HG03520 (cell line): ENCODE measurements at regions not wholly inside any gene's neighbourhood (a gene's known extent, or its start where the extent isn't known, plus 50 kb on each side); places are given as distances from the start of the nearest gene placed in this dataset.
"Not testable (repeated sequence)": the region's sequence is repeated elsewhere in the genome, so short reads cannot be mapped to it uniquely, and the experiment has no call there.

Source experiments
- ATAC-seq: cut with Tn5 transposase; IDR thresholded peaks from one replicate; pipeline ENCODE4 v1.9.1; 2021; ENCODE audit warnings: mild to moderate bottlenecking, moderate library complexity; ENCODE audit not compliant: unreplicated experiment

DNA sequence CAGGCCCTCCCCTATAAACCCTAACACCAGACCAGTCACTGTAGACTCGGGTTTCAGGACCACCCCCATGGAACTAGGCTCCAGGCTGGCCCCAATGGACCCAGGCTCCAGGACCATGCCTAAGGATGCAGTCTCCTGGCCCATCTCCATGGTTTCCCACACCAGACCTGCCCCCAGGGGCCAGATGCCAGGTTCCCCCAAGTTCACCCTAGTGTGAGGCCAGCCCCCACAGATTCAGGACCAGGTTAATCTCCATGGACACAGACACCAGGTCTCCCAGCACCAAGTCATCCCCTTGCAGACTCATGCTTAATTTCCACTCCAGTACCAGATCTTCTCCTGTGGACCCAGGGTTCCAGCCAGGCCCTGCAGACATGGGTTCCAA is 103.8 kb upstream of the LANCL2 start:
- ATAC-seq: no peak

DNA sequence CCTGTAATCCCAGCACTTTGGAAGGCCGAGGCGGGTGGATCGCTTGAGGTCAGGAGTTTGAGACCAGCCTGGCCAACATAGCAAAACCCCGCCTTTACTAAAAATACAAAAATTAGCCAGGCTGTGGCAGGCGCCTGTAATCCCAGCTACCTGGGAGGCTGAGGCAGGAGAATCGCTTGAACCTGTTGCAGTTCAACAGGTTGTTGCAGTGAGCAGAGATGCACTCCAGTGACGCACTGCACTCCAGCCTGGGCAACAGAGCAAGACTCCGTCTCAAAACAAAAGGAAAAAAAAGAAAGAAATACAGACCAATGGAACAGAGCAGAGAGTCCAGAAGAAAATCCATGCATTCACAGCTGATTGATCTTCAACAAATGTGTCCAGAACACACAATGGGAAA is 99.8 kb upstream of the LANCL2 start:
- not testable (repeated sequence) for ATAC-seq

DNA sequence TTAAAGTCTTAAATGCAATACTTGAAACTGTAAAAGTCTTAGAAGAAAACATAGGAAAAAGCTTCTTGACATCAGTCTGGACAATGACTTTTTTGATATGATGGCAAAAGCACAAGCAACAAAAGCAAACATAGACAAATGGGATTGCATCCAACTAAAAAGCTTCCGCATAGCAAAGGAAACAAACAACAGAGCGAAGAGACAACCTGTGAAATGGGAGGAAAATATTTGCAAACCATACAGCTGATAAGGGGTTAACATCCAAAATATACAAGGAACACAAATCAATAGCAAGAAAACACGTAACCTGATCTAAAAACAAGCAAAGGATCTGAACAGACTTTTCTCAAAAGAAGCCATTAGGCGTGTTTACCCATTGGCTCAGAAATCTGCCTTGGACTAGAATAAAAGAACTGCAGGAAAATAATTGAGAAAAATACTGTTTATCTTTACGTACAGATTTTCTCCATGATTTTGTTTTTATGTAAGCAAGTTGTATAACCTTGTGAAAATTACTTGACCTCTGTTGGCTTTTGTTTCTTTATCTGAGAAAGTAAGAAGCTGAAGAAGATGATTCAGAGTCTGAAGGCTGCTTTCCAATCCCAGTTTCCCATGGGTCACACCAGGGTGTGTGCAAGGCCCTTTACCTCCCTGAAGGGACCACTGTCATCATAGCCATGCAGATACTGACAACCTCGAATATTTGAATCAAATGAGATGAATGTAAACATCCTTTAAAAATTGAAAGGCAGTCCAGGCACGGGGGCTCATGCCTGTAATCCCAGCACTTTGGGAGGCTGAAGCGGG is 99.1 kb upstream of the LANCL2 start:
- ATAC-seq: no peak

DNA sequence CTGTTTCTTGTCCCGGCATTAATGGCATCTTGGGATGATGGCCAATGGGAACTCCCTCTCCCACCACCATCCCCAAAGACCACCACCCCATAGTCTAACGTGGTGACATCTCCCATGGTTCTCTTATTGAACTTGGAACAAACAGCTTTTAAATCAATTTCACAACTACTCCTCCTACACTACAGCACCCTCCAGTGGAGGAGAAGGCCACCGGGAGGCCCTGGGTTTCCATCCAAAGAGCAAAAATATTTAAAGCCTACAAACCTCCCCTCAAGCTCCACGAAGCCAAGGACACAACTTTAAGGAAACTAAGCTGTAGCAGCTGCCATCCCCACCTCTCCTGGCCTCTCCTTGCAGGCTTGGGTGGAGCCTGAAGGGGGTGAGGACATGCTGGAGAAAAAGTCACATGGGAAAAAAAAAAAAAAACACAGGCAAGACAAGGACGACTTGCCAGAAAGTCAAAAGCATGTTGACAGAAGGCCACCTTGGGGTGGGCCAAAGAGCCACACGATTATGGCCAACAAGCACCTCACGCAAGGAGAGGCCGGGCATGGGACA is 94.0 kb upstream of the LANCL2 start:
- no peak for ATAC-seq

DNA sequence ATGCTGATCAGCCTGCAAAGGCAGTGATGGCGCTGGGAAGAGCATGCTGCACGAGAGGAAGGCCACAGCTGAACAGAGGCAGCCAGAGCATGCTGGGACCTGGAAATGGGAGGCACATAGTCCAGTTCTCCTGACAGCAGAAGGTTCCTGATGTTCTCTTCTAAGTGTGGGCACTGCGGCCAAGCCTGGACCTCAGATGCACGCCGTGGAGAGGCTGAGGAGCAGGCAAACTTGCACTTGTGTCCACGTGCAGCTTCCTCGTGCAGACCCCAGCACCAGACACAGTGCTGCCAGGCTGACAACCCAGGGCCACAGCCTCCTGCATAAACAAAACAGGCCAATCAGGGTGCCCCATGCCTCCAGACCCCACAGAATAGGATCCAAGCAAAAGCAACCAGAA is 93.5 kb upstream of the LANCL2 start:
- ATAC-seq: no peak

DNA sequence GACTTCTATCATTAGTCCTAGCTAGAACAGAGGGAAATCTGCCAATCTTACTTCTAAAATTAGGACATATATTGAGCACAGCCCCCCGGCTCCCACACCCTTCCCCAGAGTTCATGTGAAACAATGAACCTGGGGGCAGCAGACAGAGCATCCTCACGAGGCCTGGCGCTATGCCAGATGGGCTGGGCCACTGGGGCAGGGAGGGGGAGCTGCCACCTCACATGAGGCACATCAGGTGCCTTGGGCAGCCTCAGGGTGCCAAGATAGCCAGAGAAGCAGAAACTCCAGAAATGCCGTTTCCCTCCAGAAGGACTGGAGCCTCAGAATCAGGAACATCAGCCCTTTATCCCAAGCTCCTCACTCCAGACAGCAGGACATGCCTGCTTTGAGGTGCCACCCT is 92.8 kb upstream of the LANCL2 start:
- ATAC-seq: no peak

DNA sequence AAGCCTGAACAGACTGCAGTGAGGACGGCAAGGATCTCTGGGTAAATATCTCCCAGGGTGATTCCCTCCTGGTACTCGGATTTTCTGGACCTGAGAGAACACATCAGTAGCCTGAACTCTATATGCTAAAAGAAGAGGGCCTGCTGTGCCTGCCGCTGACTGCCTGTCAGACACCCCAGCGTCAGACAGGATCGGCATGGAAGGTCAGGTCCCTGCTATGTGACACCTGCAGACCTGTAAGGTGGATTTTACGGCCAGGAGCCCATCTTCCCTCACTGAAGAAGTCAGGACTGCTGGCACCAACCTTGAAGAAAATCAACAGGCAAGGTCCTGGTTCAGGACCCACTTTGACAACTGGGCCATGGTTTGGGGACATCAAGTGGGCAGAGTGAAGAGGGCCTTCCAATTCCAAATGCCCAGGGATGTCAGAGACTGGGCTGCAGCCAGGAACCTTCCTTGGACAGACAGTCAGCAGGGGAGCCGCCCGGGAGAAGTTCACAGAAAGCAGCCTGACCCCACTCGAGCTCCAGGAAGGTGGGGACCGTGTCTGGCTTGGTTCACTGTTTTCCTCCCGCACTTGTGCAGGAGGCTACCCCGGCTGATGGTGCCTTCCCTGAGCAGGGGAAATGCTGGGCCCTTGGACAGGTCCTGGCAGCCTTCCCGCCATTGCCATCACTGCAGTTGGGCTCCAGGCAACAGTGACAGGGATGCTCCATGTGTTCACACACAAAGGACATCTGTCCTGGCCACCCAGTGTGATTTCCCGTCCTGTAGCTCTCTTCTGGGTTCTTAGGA is 91.8 kb upstream of the LANCL2 start:
- no peak for ATAC-seq

DNA sequence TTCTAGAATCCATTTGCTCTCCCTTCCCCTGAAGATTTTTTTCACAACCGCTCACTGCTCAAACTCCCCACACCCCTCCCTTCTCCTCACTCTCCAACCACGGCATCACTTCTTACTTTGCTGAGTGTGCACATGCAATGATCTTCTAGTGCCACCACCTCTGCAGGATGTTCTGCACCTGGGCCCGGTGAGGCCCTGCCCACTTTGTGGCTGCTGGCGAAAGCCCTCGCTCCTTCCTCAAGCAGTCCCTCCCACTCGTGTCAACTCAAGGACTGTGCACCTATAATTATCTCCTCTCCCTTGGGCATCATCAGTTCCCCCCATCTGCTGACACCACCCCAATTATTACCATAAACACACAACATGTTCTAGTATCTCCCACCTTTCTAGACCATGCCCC is 91.0 kb upstream of the LANCL2 start:
- ATAC-seq: no peak

DNA sequence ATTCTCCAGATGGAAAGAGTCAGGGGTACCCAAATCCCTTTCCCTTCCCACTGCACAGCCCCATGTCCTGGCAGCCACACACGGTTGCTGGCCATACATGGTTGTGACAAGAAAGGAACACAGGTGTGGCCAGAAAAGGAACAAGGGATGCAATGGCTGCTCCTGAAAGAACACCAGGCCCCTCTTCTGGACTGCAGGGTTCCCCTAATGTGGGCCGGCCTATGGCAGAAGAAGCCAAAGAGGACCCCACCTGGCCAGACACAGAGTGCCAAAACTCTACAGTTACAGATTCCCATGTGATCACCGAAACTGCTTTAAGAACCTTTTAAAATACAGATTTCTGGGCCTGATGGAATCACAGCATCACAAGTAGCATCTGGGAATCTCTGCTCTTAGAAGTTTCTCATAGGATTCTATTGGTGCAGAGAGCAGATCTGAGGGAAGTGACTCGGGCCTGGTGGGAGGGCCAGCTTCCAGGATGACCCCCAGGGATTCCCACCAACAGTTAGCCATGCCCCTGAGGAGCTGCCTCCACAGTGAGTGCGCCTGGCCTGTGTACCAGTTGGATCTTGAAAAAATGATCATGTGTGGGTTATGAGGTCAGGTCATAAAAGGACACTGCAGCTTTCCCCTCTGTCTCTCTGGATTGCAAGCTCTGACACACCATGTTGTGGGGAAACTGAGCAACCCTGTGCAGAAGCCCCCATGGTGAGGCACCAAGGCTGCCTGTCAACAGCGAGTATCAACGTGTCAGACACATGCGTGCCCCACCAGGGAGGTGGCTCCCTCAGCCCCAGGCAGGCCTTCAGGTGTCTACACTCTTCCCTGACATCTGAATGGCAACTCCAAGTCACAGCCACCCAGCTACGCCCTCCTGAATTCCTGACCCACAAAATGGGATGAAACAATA is 89.6 kb upstream of the LANCL2 start:
- ATAC-seq: no peak

DNA sequence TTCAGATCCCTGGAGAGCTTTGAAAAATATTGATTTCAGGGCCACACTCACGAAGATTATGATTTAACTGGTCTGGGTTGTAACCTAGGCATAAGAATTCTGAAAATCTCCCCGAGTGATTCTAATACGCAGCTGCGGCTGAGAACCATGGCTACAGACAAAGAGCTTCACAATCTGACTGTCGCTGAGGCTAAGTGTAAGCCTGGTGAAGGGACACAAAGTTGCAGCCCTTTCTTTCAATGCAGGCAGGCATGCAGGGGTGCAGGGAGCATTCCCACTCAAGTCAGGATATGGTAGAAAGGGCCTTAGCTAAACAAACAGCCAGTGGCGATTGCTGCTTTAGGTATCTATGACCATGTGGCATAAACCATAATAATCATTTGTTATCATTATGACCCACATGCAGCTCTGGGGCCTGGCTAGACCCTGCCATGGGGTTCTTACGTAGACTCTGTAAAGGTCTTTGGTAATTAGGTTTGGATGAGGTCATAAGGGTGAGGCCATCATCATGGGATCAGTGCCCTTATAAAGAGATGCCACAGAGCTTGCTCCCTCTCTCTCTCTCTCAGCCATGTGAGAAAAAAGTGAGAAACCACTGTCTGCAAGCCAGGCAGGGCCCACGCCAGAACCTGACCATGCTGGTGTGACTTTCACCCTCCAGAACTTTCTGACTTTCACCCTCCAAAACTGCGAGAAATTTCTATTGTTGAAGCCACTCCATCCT is 88.4 kb upstream of the LANCL2 start:
- no peak for ATAC-seq

DNA sequence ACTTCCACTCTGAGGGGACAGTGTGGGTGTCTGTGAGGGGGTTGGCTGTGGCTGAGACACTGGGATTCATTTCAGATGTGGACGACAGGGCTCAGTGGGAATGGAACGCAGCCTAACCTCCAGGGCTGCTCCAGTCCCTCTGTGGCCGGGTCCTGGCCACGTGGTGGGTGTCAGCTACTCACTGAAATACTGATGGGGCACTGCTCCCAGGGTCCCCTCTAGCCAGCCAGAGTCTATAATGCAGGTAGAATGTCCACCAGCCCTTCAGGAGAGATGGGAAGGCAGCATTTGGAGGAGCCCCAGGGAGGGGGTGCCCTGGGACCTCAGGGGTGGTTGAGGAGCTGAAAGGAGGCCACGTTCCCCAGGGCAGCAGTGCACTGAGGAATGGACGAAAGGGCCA is 87.2 kb upstream of the LANCL2 start:
- ATAC-seq: no peak

DNA sequence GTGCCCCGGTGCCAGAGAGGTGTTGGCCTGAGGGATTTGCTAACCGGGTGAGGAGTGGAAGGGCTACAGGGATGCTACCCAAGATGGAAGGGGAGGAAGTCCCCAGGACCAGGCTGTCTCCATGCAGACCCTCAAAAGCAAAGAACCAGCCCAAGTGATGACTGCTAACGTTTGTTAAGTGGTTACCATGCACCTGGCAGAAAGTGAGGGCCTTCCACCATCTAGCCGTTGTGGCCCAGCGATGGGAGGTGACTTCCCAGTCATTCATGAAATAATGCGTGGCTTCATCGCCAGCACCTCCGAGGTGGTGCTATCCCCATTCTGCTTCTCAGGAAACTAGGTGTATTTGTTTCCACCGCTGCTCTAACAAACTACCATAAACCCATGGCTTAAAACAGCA is 86.8 kb upstream of the LANCL2 start:
- ATAC-seq: no peak

DNA sequence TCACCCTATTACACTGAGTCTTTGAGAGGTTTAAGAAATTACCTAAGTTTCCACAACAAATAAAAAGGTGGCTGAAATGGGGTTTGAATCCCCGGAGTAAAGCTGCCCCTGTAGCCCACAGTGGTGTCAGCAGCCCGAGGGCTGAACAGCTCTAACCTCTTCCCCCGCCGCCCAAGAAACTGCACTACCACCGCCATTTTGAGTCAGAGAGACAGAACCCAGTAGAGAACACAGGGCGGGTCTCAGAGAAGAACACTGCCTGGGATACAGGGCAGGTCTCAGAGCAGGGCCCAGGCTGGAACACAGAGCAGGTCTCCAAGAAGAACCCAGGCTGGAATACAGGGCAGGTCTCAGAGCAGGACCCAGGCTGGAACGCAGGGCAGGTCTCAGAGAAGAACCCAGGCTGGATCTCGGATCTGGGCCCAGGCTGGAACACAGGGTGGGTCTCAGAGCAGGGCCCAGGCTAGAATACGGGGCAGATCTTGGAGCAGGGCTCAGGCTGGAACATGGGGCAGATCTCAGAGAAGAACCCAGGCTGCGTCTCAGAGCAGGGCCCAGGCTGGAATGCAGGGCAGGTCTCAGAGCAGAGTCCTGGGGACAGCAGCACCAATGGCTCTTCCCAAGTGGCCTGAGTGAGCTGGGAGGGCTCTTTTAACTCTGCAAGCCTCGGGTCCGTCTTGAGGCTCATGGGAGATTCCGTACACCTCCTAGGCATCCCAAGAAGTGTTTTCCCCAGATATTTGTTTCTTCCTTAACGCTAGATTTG is 85.9 kb upstream of the LANCL2 start:
- no peak for ATAC-seq

DNA sequence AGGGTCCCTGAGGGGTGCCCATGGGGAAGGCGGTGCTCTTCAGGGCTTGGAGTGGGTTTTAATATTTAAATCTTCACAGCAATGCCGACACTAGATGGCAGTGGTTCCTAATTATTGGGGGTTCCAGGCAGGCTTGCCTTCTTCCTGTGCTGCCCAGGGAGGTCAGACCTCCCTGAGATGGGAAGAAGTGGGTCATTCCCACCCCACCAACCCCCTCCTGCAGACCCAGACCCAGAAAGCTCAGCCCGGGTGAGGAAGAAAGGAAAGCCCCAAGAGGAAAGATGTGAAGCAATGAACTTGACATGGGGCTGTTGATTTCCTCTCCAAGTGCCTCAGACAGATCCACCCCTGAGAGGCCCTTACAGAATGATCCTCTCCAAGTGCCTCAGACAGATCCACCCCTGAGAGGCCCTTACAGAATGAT is 85.1 kb upstream of the LANCL2 start:
- peak; percentile 91 for ATAC-seq

DNA sequence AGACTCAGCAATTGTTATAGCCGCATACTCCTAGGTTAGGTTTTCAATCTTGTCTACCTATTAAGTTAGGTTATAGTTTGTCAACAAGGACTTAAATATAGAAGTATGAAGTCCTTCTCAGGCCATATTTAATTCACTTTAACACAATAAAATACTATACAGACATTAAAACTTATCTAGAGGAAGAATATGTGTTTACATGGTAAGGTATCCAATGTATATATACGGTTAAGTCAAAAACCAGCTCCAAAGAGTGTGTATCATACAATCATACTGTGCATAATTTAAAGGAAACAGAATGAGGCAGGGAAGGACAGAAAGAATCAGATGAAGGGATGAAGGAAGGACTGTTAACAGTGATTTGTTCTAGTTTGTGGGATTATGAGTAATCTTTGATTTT is 79.5 kb upstream of the LANCL2 start:
- no peak for ATAC-seq

DNA sequence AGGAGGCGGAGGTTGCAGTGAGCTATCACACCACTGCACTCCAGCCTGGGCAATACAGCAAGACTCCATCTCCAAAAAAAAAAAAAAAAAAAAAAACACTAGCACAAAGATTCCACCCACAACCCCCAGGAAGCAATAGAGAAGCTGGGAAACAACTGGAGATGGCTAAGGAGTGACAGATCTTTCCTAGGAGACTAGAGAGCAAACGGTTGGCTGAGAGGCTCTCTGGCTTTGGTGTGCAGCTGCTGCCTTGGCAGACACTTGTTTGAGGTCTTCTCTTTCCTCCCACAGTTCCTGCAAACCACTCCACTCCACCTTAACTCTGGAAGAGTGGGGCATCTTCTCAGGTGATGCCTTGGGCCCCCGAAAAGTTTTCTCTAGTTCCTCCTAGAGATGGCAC is 78.5 kb upstream of the LANCL2 start:
- no peak for ATAC-seq

DNA sequence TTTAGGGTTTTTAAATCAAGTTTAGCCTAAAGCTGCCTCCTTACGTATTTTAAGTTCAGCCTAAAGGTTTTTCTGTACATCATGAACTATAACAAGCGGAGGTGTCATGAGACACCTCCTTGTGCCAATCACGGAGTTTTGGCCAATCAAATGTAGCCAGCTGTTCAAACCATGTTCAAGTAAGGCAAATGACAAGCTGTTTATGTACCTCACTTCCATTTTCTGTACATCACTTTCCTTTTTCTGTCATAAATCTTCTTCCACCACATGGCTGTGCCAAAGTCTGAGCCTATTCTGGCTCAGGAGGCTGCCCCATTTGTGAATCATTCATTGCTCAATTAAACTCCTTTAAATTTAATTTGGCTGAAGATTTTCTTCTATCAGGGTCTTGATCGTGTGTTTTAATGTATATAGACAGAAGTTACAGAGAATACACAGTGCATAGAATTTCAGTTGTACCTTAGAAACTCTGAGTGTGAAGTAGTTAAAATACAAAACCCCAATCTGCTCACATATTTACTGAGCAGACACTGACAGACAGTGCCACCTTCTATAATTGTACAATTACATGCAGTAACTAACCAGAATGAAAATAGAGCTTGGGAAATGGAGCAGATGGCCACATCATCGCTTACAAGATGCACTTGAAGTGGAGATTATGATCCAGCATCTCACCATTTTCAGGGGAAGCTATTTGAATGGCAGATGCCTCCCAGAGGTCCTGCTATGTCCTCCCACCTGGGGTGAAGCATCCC is 76.9 kb upstream of the LANCL2 start:
- ATAC-seq: no peak

DNA sequence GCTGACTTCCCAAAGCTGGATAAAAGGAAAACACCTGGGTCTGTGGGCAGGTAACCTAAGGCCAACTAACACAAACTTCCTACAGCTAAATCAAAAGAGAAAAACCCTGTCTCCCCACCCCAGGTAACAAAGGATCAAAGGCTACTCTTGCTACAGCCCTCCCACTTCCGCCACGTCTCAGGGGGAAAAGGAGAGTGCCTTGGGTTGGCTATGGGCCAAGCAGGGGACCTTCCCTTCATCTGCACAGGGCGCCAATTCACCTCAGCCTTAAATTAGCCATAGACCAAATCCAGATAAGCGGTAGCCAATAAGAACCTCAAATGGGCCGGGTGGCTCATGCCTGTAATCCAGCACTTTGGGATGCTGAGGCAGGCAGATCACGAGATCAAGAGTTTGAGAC is 69.1 kb upstream of the LANCL2 start:
- ATAC-seq: no peak
